Right atrium auricular region (tissue), 2 donors: ENCODE measurements at regions not wholly inside any gene's neighbourhood (a gene's known extent, or its start where the extent isn't known, plus 50 kb on each side); places are given as distances from the start of the nearest gene placed in this dataset.

Experiments used
- DNase-seq: peaks from one replicate; pipeline ENCODE4 v3.0.0-alpha.2; 2019; ENCODE audit warnings: low spot score
- H3K27ac ChIP-seq, 2 donors: fragments of 200-600 bp; sonication (generic); 1 replicate in 1 of 2; 2 replicates in 1 of 2; pipeline ENCODE4 v1.5.1; 2016 to 2019
- H3K27me3 ChIP-seq, 2 donors: fragments of 200-600 bp; sonication (generic); one replicate each; pipeline versions ENCODE4 v1.5.1 to v1.6.0; 2017 to 2019
- H3K36me3 ChIP-seq: fragments of 200-600 bp; sonication (generic); one replicate; pipeline ENCODE4 v1.5.1; 2016
- H3K4me1 ChIP-seq, 2 donors: fragments of 200-600 bp; sonication (generic); one replicate each; pipeline versions ENCODE4 v1.5.1 to v1.6.0; 2017 to 2019
- H3K4me3 ChIP-seq, 2 donors: fragments of 200-600 bp; sonication (generic); 1 replicate in 1 of 2; 2 replicates in 1 of 2; pipeline ENCODE4 v1.5.1; 2017 to 2019; ENCODE audit warnings: mild to moderate bottlenecking in 1 of 2, moderate library complexity in 1 of 2
- H3K9me3 ChIP-seq, 2 donors: fragments of 200-600 bp; sonication (generic); one replicate each; pipeline ENCODE4 v1.5.1; 2019
- TF ChIP-seq, protein P1 (sequence below), 2 donors: fragments of 200-600 bp; sonication (generic); IDR thresholded peaks; one replicate each; pipeline ENCODE4 v1.5.1; 2019; ENCODE audit warnings: antibody characterized with exemption in 2 of 2

DNA sequence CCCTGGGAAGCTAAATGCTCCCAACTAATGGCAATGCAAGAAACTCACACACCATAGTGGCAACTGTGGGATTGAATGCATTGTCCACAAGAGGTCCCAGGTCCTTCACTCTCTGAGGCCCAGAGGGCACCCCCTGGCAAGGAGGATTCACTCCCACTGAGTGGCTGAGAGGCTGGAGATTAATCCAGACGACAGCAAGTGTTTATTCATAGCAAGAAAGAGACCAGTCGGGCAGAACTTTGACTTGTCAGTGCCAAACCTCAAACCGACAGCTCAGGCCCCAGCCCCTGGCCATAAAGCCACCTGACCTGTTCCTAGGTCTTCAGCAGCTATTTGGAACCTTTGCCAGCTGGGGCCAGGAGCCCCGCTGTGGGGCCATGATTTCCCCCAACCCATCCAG, 54.5 kb upstream of the MPEG1 start:
- TF ChIP-seq, protein P1, sequence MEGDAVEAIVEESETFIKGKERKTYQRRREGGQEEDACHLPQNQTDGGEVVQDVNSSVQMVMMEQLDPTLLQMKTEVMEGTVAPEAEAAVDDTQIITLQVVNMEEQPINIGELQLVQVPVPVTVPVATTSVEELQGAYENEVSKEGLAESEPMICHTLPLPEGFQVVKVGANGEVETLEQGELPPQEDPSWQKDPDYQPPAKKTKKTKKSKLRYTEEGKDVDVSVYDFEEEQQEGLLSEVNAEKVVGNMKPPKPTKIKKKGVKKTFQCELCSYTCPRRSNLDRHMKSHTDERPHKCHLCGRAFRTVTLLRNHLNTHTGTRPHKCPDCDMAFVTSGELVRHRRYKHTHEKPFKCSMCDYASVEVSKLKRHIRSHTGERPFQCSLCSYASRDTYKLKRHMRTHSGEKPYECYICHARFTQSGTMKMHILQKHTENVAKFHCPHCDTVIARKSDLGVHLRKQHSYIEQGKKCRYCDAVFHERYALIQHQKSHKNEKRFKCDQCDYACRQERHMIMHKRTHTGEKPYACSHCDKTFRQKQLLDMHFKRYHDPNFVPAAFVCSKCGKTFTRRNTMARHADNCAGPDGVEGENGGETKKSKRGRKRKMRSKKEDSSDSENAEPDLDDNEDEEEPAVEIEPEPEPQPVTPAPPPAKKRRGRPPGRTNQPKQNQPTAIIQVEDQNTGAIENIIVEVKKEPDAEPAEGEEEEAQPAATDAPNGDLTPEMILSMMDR (IDR thresholded peaks at IDR 0.05): no peak
- Histone ChIP-seq H3K9me3 (no peaks in the 10 kb centered on the region), H3K27ac (no peak overlapping the region), H3K4me3 (no peak overlapping the region), H3K4me1 (no peaks in the 10 kb centered on the region), H3K36me3 (no peaks in the 10 kb centered on the region), H3K27me3 (no peaks in the 10 kb centered on the region)
- DNase-seq: no peak

- H3K4me1 ChIP-seq: no peaks in the 10 kb centered on the region
- no peak for DNase-seq
- TF ChIP-seq, protein P1 (IDR thresholded peaks at IDR 0.05): no peak
- H3K27ac ChIP-seq: no peak overlapping the region
- H3K27me3 ChIP-seq: no peaks in the 10 kb centered on the region
- H3K36me3 ChIP-seq: no peaks in the 10 kb centered on the region
- H3K9me3 ChIP-seq: no peaks in the 10 kb centered on the region
- no peak overlapping the region for H3K4me3 ChIP-seq
These were observed 53.8 kb upstream of the MPEG1 start for GRCh38 chr11:59266491-59266890.

DNA sequence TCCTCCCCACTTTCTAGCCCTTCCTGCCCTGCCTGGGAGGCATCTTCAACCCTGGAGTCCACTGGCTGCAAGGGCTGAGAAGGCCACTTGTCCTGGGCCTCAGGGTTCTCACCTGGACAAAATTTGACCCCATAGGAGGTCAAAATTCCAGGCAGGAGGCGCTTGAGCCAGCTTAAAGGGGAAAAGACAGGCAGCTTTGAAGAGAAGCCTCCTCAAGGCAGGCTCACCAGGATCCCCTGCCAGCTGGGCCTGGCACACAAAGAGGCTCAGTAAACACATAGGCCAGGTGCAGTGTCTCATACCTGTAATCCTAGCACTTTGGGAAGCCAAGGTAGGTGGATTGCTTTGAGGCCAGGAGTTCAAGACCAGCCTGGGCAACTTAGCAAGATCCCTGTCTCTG, 53.0 kb upstream of the MPEG1 start:
- Histone ChIP-seq H3K27me3 (no peaks in the 10 kb centered on the region), H3K27ac (no peak overlapping the region), H3K9me3 (no peaks in the 10 kb centered on the region), H3K36me3 (no peaks in the 10 kb centered on the region), H3K4me3 (no peak overlapping the region), H3K4me1 (no peaks in the 10 kb centered on the region)
- TF ChIP-seq, protein P1 (IDR thresholded peaks at IDR 0.05): no peak
- no peak for DNase-seq

- TF ChIP-seq, protein P1 (IDR thresholded peaks at IDR 0.05): no peak
- DNase-seq: no peak
- Histone ChIP-seq H3K27ac (no peak overlapping the region), H3K4me3 (no peak overlapping the region), H3K36me3 (no peaks in the 10 kb centered on the region), H3K4me1 (no peaks in the 10 kb centered on the region), H3K27me3 (no peaks in the 10 kb centered on the region), H3K9me3 (no peaks in the 10 kb centered on the region)
These were observed 52.0 kb upstream of the MPEG1 start for GRCh38 chr11:59264736-59265135.

- Histone ChIP-seq H3K27ac (no peak overlapping the region), H3K36me3 (no peaks in the 10 kb centered on the region), H3K27me3 (no peaks in the 10 kb centered on the region), H3K9me3 (no peaks in the 10 kb centered on the region), H3K4me3 (no peak overlapping the region), H3K4me1 (no peaks in the 10 kb centered on the region)
- no peak for DNase-seq
- TF ChIP-seq, protein P1 (IDR thresholded peaks at IDR 0.05): peak in 1 of 2 donors; percentile 14
These were observed 50.6 kb upstream of the MPEG1 start for GRCh38 chr11:59263225-59263894.
